ENCODE measurements at regions not wholly inside any gene's neighbourhood (a gene's known extent, or its start where the extent isn't known, plus 50 kb on each side); places are given as distances from the start of the nearest gene placed in this dataset.

DNA sequence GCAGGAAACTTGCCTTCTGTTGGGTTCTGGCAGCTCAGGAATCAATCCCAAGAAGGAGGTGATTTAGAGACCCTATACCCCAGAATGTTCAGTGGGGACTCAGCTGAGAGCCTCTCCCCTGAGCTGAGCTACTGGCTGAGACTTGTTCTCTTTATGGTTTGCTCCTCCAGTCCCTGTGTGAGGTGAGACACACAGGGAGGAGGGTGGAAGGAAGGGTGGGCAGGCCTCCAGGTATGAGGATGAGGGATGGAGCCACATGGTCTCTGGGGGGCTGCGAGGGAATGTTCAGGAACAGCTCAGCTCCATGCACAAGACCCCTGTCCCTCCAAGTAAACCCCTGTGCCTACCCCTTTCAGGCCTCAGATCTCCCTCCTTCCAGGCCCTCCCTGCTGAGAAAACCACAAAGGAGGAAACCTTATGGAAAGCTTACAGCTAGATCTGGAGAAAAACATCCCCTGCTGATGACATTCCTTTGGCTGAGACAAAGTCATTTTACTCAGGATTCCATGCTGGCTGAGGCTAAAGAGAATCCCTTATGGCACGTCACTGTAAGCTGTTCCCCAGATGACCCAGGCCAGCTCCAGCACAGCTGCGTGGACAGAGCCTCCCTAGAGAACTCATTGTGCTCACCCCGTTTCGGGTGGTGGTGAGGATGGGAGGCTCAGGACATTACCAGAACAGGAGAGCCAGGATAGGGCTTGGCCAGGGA is 91.5 kb upstream of the IPO9 start:
- no peak for TF ChIP-seq NFXL1 (IDR thresholded peaks at IDR 0.05; ENCODE audit: borderline replicate concordance)
- TF ChIP-seq NRF1 (conservative IDR thresholded peaks at IDR 0.05; ENCODE audit: low read depth, low read length) = no peak
- no peak for TF ChIP-seq CBX5 (IDR thresholded peaks at IDR 0.05; ENCODE audit: low read depth)

Measured in GM12878 (cell line).